H1 (cell line): ENCODE measurements at regions not wholly inside any gene's neighbourhood (a gene's known extent, or its start where the extent isn't known, plus 50 kb on each side); places are given as distances from the start of the nearest gene placed in this dataset.

ENCODE experiments used
- CREB1 ChIP-seq: IDR thresholded peaks from 2 replicates; pipeline ENCODE4 v1.6.1; 2012; ENCODE audit warnings: inconsistent platforms
- CTCF ChIP-seq, 3 experiments: IDR thresholded peaks; 1 replicate in 2 of 3; 2 replicates in 1 of 3; pipeline versions ENCODE4 v1.5.1 to v1.6.1; 2011; ENCODE audit warnings: low read length in 3 of 3, mild to moderate bottlenecking in 3 of 3, inconsistent platforms in 2 of 3, low read depth in 1 of 3, moderate library complexity in 1 of 3; ENCODE audit not compliant: insufficient read depth in 1 of 3; ENCODE audit errors: control extremely low read depth in 1 of 3
- EGR1 ChIP-seq: IDR thresholded peaks from 2 replicates; pipeline ENCODE4 v1.6.1; 2011; ENCODE audit warnings: low read depth, low read length, borderline replicate concordance
- EP300 ChIP-seq, 2 experiments: IDR thresholded peaks; 1 replicate in 1 of 2; 2 replicates in 1 of 2; pipeline ENCODE4 v1.6.1; 2011 to 2012; ENCODE audit warnings: low read depth in 2 of 2, low read length in 2 of 2, mild to moderate bottlenecking in 2 of 2, borderline replicate concordance in 1 of 2, inconsistent platforms in 1 of 2, moderate library complexity in 1 of 2
- MAFK ChIP-seq: IDR thresholded peaks from 2 replicates; pipeline ENCODE4 v1.6.1; 2012; ENCODE audit warnings: low read depth, mild to moderate bottlenecking, improper control_type of control experiment, low read length
- POLR2A ChIP-seq, 2 experiments: IDR thresholded peaks; 1 replicate in 1 of 2; 2 replicates in 1 of 2; pipeline ENCODE4 v1.6.1; 2011; ENCODE audit warnings: low read depth in 2 of 2, low read length in 2 of 2, mild to moderate bottlenecking in 2 of 2; ENCODE audit errors: control extremely low read depth in 1 of 2
- RFX5 ChIP-seq: IDR thresholded peaks from 2 replicates; pipeline ENCODE4 v1.6.1; 2011; ENCODE audit warnings: low read depth, low read length, improper control_type of control experiment, borderline replicate concordance
- SIN3A ChIP-seq, 2 experiments: IDR thresholded peaks in 1 of 2; conservative IDR thresholded peaks in 1 of 2; 2 replicates each; pipeline ENCODE4 v1.6.1; 2011 to 2012; ENCODE audit warnings: low read length in 2 of 2, improper control_type of control experiment in 1 of 2, low read depth in 1 of 2, mild to moderate bottlenecking in 1 of 2
- SRF ChIP-seq: IDR thresholded peaks from 2 replicates; pipeline ENCODE4 v1.6.1; 2011; ENCODE audit warnings: mild to moderate bottlenecking, low read depth, low read length, moderate library complexity
- TAF1 ChIP-seq: IDR thresholded peaks from 2 replicates; pipeline ENCODE4 v1.6.1; 2011; ENCODE audit warnings: mild to moderate bottlenecking, low read depth, low read length
- TCF12 ChIP-seq: IDR thresholded peaks from 2 replicates; pipeline ENCODE4 v1.6.1; 2011; ENCODE audit warnings: low read depth, mild to moderate bottlenecking, low read length

DNA sequence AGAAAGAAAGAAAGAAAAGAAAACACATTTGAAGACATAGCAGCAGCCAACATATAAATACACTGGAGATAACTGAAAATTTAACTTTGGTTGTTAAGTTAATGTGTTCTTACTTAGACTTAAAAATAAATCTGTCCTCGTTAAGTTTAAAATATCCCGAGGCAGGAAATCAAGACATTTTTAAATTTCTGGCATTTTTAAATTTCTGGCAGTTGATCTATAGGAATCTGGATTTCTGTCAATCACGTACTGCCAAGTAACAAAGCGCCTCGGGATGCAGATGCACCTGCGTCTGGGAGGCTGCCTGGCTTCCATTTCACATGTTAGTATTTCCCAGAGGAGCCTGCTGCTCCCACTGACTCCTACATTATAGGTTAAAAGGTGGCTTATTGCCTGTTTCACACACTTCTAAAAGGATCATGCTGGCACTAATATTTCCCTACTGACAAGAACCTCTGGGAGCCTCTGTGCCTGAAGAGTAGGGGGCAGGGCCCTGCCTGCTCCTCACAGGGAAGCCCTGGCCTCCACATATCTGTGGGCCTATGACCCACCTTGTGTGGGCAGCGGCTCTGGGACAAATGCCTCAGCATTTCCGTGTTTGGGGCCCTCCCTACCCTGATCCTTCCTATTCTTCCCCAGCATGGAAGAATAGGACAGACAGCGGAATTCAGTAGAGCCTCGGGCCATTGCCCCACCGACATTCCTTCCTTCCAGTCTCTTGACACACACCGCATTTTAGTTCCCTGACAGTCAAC is 62.8 kb upstream of the ATP12A start:
- TF ChIP-seq POLR2A (IDR thresholded peaks at IDR 0.05; ENCODE audit: control extremely low read depth in 1 of 2, low read depth in 2 of 2, low read length in 2 of 2) (no peak), TAF1 (no peak), EP300 (IDR thresholded peaks at IDR 0.05; ENCODE audit: borderline replicate concordance in 1 of 2, low read depth in 2 of 2, low read length in 2 of 2) (no peak), MAFK (no peak), CREB1 (no peak), CTCF (IDR thresholded peaks at IDR 0.05; ENCODE audit: control extremely low read depth in 1 of 3, insufficient read depth in 1 of 3, low read depth in 1 of 3, low read length in 3 of 3) (no peak), SRF (no peak), SIN3A (conservative IDR thresholded peaks at IDR 0.05 in 1 of 2, IDR thresholded peaks at IDR 0.05 in 1 of 2; ENCODE audit: low read depth in 1 of 2, low read length in 2 of 2) (no peak), EGR1 (no peak), RFX5 (no peak), TCF12 (no peak)
